Right lobe of liver (tissue), 6 donors: ENCODE measurements at regions not wholly inside any gene's neighbourhood (a gene's known extent, or its start where the extent isn't known, plus 50 kb on each side); places are given as distances from the start of the nearest gene placed in this dataset.
"Not testable (repeated sequence)": the region's sequence is repeated elsewhere in the genome, so short reads cannot be mapped to it uniquely, and the experiment has no call there.

Source experiments
- ATAC-seq, 4 donors: fragments of 200-7000 bp; cut with Tn5 transposase; one replicate each; pipeline ENCODE4 v1.9.1; 2020; ENCODE audit warnings: mild to moderate bottlenecking in 4 of 4, moderate library complexity in 4 of 4
- DNase-seq, 3 donors: peaks; one replicate each; pipeline ENCODE4 v3.0.0-alpha.2; 2020
- H3K27ac ChIP-seq, 3 donors: fragments of 200-600 bp; one replicate each; pipeline ENCODE4 v1.8.0; 2022
- H3K27me3 ChIP-seq, 2 donors: fragments of 200-600 bp; one replicate each; pipeline ENCODE4 v1.8.0; 2022
- H3K36me3 ChIP-seq, 4 donors: fragments of 200-600 bp; sonication (generic) in 1 of 4; one replicate each; pipeline versions ENCODE4 v1.5.1 to v1.8.0; 2017 to 2022; ENCODE audit warnings: control low read depth in 1 of 4
- H3K4me1 ChIP-seq, 4 donors: fragments of 200-600 bp; sonication (generic) in 1 of 4; one replicate each; pipeline versions ENCODE4 v1.5.1 to v1.8.0; 2017 to 2022; ENCODE audit warnings: control low read depth in 1 of 4
- H3K4me3 ChIP-seq, 3 donors: fragments of 200-600 bp; one replicate each; pipeline ENCODE4 v1.8.0; 2022
- H3K9me3 ChIP-seq, 4 donors: fragments of 200-600 bp; sonication (generic) in 1 of 4; one replicate each; pipeline versions ENCODE4 v1.5.1 to v1.8.0; 2017 to 2022; ENCODE audit warnings: control low read depth in 1 of 4
- CTCF ChIP-seq, 4 donors: fragments of 200-600 bp in 3 of 4; fragments of 450-650 bp in 1 of 4; IDR thresholded peaks; one replicate each; pipeline versions ENCODE4 v1.5.1 to v1.8.0; 2016 to 2022; ENCODE audit warnings: antibody characterized with exemption in 4 of 4, mild to moderate bottlenecking in 2 of 4
- POLR2A ChIP-seq: fragments of 450-650 bp; IDR thresholded peaks from one replicate; pipeline ENCODE4 v1.6.1; 2017; ENCODE audit warnings: antibody characterized with exemption, mild to moderate bottlenecking
- WGBS: methylation state at CpG from one replicate; pipeline ENCODE4 v1.1.6; 2018; ENCODE audit warnings: low coverage, low lambda C conversion rate; ENCODE audit not compliant: insufficient coverage; ENCODE audit errors: missing lambda C conversion rate; 5-methylcytosine and 5-hydroxymethylcytosine counted together
- intact Hi-C, 2 donors: fragments of 100-400 bp; cut with DNase I; formaldehyde crosslinking; loops; one replicate each; pipeline versions ENCODE4 v1.11.2 to v1.14.1; 2022
- donor health status: DM: no; HTN: yes; CAD: no.
- donor health status: DM: no; HTN: no; CAD: no.
- donor health status: DM: no; HTN: no; CAD: no.
- donor health status: DM: no; HTN: yes; CAD: no.
- donor health status: DM: no; HTN: yes; CAD: no.

- Histone ChIP-seq H3K27me3 (no peaks in the 10 kb centered on the region), H3K4me1 (no peaks in the 10 kb centered on the region), H3K9me3 (no peaks in the 10 kb centered on the region), H3K27ac (no peak overlapping the region), H3K36me3 (no peaks in the 10 kb centered on the region), H3K4me3 (no peak overlapping the region)
- ATAC-seq (no peak), DNase-seq (no peak)
- TF ChIP-seq POLR2A (no peak), CTCF (IDR thresholded peaks at IDR 0.05) (no peak)
- 51% methylated on average over 4 of the region's 6 CpGs for WGBS
- intact Hi-C loops: no loop called here
Observed at GRCh38 chr13:19053561-19053960, 128.1 kb downstream of the TUBA3C start.

- WGBS: 47% methylated on average over 3 of the region's 11 CpGs
Observed at GRCh38 chr13:19052931-19053330, 128.7 kb downstream of the TUBA3C start.

GRCh38 chr13:19052180-19052579 is 129.4 kb downstream of the TUBA3C start:
- H3K4me1 ChIP-seq: no peaks in the 10 kb centered on the region
- no peaks in the 10 kb centered on the region for H3K27me3 ChIP-seq
- intact Hi-C loops: no loop called here
- ATAC-seq (no peak), DNase-seq (no peak)
- no peak overlapping the region for H3K27ac ChIP-seq
- H3K4me3 ChIP-seq: no peak overlapping the region
- H3K9me3 ChIP-seq: no peaks in the 10 kb centered on the region
- TF ChIP-seq CTCF (IDR thresholded peaks at IDR 0.05) (no peak), POLR2A (no peak)
- 48% methylated on average over 4 of the region's 6 CpGs for WGBS
- no peaks in the 10 kb centered on the region for H3K36me3 ChIP-seq

More at GRCh38 chr13:19052931-19053330, 128.7 kb downstream of the TUBA3C start:
- TF ChIP-seq CTCF (IDR thresholded peaks at IDR 0.05) (no peak), POLR2A (no peak)
- H3K27ac ChIP-seq: no peak overlapping the region
- no peaks in the 10 kb centered on the region for H3K27me3 ChIP-seq
- ATAC-seq (no peak), DNase-seq (no peak)
- H3K36me3 ChIP-seq: no peaks in the 10 kb centered on the region
- no peaks in the 10 kb centered on the region for H3K4me1 ChIP-seq
- H3K4me3 ChIP-seq: no peak overlapping the region
- no peaks in the 10 kb centered on the region for H3K9me3 ChIP-seq
- intact Hi-C loops: no loop called here

DNA sequence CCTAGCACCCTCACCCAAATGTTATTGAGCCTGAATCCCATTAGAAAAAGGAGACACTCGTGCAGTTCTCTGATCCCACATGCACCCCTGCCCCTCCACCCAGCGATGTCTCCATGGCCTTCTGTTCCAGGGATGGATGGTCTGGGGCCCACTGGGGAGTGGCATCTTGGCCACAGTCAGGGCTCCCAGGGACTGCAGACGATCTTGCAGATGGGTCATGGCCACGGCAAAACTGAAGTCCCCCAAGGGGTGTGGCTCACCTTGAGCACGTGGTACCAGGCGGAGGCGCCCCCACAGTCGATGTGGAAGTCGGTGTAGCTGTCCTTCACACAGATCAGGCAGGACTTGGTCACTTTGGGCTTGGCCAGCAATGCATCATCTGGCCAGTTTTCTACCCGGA is 130.7 kb downstream of the TUBA3C start:
- no peak for ATAC-seq
- H3K36me3 ChIP-seq: no peaks in the 10 kb centered on the region
- H3K4me3 ChIP-seq: no peak overlapping the region
- H3K4me1 ChIP-seq: no peaks in the 10 kb centered on the region
- no peak for TF ChIP-seq CTCF (IDR thresholded peaks at IDR 0.05)
- no peak for TF ChIP-seq POLR2A
- H3K27ac ChIP-seq: no peak overlapping the region
- no peaks in the 10 kb centered on the region for H3K27me3 ChIP-seq
- no peaks in the 10 kb centered on the region for H3K9me3 ChIP-seq
- no peak for DNase-seq
- intact Hi-C loops: no loop called here
- WGBS: 49% methylated on average over 2 of the region's 10 CpGs

GRCh38 chr13:19049624-19050023 is 132.0 kb downstream of the TUBA3C start:
- H3K27me3 ChIP-seq, H3K9me3 ChIP-seq, DNase-seq, intact Hi-C loops, H3K27ac ChIP-seq, ATAC-seq, H3K36me3 ChIP-seq, H3K4me3 ChIP-seq, H3K4me1 ChIP-seq: not testable (repeated sequence)
- no CpG with 5 or more reads among the region's 13 CpGs for WGBS
